HG03460 (cell line): ENCODE measurements at regions not wholly inside any gene's neighbourhood (a gene's known extent, or its start where the extent isn't known, plus 50 kb on each side); places are given as distances from the start of the nearest gene placed in this dataset.

Source experiments
- ATAC-seq: cut with Tn5 transposase; IDR thresholded peaks from one replicate; pipeline ENCODE4 v1.9.1; 2021; ENCODE audit not compliant: unreplicated experiment

DNA sequence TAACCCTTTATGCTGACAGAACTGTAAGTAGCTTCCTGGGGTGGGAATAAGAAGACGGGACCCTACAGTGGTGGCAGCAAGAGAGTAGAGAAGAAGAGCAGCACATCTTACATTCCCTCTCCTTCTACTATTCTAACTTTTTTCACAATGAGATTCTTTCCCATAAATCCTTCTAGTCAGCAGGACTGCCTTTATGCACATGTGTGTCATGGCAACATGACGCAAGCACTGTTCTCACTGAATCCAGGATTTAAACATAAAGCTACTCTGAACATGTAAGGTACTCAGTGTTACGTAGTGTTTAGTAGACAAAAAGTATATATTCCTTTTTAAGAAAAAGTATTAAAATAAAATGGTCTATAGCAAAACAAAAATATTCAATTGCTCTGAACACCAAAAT lies 309.7 kb upstream of the LYPLAL1 start:
- no peak for ATAC-seq

DNA sequence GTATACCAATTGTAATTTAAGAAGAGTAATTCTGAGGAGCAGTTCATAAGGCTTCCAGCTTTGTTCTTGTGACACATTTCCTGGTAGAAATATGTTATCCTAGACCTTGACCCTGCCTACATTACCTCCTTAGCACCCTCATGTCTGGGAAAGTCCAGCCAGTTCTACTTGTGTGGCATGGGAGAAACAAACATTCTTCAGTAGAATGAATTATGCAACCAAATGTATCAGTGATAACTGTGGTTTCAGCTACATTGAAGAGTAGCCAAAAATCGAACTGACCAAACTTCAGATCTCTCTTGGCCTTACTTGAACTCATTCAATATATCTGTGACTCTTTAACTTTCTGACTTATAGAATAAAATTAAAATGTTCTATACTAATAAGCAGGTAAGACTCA lies 308.1 kb upstream of the LYPLAL1 start:
- no peak for ATAC-seq

DNA sequence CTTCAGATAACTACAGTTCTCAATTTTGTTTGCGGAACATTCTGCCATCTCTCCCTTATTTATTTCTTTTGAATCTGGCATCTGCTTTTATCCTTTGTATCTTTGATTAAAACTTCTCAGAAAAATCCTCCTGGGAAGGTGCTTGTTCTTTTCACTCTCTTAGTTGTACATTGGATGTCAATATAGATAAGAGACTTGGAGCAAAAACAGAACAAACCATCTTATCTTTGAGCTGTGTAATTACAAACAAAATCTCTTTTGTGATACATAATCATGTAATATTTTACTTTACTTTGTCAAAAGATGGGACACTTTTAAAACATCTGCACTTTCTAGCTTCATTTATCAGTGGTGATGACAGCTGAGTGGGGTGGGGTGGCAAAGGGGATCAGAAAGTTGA lies 307.2 kb upstream of the LYPLAL1 start:
- ATAC-seq = no peak

DNA sequence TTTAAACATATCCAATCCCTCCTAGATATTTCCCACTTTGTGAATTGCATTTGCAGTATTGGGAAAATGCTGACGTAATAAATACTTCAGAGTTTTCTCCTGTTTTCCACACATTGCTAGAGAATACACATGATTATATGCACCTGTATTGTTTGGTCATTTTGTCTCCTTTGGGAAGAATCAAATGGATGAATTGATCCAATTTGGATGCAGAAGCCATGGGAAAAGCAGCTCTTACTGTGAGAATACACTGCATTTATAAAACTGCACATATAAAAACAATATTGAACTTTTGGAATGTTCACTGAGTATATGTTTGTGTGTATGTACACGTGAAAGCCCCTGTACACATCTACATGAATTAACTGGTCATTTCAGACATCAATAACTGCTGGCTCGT lies 306.6 kb upstream of the LYPLAL1 start:
- no peak for ATAC-seq

DNA sequence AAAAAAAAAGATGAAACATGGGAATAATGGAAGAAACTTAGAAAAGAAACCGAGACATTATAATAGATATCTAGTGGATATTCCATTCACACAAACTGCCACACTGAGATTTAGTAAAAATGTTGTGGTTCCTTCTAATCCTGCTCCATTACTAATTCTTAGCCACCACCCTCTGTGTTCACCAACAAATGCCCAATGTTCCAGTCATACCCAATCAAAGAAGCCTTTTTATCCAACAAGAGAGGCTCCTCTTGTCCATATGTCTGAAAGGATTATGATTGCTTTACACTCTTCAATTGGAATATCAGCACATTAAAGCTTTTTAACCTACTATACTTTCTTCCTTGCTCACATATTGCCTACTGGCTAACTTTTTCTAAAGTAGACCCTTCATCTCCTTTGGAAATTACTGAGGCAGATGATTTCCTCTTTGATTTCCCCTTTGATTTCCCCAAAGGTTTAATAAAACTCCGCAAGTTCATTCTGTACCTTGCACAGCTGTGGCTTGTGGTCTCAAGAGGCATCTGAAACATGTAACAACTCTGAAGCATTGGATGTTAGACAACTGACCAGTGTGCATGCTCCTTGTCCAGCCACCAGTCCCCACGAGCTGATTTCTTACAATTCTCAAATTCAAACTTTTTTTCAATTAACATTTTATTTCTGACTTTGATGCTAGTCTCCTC lies 305.6 kb upstream of the LYPLAL1 start:
- no peak for ATAC-seq

DNA sequence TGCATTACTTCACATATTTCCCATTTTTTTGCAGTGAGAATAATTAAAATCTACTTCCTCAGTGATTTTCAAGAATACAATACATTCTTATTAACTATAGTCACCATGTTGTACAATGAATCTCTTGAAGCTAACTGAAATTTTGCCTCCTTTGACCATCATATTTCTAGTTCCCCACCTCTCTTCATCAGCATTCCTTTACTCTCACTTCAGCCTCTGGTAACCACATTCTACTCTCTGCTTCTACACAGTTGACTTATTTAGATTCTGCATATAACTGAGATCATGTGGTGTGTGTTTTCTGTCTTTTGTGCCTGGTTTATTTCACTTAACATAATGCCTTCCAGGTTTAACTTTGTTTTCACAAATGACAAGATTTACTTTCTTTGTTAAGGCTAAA lies 304.4 kb upstream of the LYPLAL1 start:
- no peak for ATAC-seq

DNA sequence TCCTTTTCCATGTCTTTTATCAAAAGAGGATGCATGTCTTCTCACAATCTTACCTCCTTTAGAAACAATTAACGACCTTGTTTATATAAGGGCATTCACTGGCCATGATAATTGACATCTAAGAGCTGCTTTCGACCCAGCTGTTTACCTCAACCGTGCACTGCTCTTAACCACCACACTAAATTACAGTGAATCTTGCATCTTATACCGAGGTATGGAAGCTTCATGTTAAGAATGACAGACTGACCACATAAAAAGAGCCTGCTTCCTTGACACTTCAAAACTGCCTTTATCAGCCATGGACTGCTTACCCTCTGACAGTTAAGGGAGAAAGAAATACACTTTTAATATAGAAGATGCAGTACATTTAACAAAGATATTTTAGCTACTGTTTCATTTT lies 301.7 kb upstream of the LYPLAL1 start:
- ATAC-seq = no peak

DNA sequence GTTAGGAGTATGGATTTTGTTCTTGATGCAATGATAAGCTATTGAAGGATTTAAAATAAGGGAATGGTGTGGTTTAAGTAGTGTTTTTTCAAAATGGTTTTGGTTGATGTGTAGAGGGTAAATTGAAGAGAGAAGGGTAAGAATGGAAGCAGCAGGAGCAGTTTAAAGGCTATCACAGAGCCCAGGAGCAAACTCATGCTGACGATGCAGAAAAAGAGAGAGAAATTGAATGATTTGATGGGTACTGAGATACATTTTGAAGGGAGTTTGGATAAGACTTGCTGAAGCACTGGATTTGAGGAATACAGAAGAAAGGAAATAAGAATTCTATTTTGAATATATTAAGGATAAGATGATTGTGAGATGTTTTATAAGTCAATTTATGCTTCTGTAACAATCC lies 300.8 kb upstream of the LYPLAL1 start:
- no peak for ATAC-seq

DNA sequence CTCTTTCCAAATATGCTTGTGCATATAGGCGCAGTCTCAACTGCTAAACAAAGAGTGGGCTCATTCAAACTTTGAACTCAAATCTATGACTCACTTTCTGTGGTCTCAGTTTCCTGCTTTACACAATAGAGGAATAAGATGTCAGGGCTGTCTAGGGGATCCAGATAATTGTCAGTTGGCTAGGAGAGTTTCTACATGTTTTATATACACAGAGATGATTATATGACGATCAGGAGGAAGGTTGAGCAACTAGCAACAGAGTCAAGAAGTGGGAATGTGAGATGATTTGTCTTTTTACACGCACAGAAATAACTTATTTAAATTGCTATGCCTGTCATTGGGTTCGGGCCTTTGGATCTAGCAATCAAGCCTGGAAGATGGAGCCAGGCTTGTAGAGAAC lies 299.4 kb upstream of the LYPLAL1 start:
- ATAC-seq = no peak

DNA sequence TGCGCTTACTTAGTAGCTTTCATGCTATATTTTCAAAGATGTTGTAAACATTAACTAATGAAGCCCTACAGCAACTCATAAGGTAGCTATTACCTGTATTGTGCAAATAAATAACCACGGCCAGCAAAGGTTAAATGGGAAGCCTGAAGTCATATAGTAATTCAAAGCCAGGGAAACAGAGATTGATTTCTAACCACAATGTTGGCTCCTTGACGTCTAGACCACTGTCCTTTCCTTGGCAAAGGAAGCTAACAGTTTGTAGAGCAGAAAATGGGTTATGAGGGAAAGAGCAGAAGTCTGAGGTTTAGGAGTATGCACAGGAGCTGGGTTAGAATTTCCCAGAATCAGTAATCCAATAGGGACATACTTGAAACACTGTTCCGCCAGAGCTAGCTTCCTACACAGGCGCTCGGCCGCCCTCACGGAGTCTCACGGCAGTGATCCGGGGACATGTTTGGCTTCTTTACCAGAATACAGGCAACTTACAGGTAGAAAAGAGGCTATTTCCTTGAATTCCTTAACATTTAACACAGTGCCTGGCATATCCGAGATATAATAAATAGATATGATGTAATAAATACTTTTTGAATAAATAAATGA lies 298.8 kb upstream of the LYPLAL1 start:
- ATAC-seq = no peak

DNA sequence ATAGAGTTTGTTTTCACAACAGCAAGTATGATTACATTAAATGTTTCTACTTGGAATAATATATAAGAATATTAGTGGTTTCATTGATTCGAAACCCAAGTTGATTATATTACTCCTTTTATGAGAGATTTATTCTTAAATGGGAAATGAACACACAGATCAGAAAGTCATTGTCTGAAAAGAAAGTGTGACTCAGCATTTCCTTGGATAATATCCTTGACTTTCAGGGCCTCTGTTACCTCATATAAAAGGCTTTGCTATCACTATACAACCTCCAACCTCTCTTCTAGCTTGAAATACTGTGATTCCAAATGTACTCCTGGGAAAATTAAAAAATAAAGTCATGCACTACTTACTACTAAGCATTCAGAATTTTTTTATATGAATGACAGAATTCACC lies 295.3 kb upstream of the LYPLAL1 start:
- no peak for ATAC-seq

DNA sequence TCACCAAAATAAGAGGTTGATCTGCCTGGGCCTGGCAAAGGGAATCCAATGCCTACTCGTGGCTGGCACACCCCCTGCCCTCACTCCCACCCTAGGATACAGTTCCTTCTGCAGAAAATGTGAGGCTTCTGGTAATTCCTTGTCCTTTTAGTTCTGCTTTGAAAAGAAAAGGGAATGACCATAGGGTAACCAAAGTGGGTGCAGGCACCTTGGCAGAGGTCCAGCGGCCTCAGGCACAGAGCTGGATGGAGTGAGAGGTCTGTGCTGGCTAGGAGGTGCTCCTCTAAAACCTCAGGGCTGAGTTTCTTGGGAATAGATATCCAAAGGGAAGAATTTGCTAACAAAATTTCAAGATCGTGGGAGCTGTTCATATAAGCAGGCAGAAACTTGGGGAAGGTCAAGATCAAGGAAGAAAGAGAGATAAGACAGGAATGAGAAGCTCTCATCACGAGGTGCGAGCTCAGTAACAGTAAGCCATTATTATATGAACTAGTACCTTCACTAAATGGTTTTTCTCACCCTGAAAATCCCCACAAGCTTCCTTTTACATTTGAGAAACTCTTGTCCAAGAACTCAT lies 293.1 kb upstream of the LYPLAL1 start:
- ATAC-seq = no peak

DNA sequence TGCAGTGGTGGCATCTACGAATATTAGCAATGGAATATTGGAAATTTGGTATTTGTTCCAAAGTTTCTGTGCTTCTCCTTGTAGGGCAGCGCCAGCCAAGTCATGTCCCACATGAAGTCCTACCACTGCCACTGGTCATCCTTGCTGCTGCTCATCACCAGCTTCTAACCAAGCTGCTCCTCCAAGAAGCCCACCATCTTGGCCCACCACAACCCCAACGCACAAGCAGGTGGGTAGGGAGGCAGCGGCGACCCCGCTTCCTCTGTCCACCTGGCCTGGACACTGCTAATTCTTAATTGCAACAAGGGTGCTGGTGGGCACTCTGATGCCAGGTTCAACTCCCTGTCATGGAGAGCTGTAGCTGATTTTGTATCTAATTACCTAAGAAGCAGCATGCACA lies 291.2 kb upstream of the LYPLAL1 start:
- ATAC-seq = no peak

DNA sequence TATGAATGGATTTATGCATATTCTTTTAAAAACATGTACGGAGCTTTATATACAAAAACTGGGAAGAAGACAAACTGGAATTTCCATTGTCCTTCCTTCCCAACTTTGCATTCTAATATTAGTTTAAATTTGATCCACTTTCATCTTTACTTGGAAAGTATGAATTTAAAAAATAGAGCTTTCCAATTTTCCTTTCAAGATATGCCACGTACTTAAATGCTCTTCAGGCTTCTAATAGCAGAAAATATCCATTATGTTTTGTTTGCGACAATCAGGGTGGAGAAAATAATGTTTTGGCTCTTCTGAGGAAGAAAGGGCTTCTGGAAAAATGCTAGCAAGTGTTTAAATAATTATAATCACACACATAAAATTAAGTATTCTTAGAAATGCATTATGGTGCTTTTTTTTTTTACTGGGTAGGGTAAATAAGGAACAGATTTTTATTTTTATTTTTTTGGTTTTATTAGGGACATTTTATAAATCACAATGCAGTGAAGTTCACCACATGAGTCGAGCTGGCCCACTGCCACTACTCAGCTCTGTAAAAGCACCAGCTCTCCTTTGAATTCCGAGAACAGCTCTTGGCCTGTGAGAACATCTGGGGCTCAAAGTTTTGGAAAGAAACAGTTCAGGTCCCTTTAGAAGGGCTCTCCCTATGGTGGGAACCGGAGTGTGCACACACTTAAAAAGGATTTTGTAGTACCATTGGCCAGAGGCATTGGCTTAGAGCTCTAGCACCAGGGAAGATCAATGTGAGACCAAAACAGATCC lies 287.4 kb upstream of the LYPLAL1 start:
- no peak for ATAC-seq

DNA sequence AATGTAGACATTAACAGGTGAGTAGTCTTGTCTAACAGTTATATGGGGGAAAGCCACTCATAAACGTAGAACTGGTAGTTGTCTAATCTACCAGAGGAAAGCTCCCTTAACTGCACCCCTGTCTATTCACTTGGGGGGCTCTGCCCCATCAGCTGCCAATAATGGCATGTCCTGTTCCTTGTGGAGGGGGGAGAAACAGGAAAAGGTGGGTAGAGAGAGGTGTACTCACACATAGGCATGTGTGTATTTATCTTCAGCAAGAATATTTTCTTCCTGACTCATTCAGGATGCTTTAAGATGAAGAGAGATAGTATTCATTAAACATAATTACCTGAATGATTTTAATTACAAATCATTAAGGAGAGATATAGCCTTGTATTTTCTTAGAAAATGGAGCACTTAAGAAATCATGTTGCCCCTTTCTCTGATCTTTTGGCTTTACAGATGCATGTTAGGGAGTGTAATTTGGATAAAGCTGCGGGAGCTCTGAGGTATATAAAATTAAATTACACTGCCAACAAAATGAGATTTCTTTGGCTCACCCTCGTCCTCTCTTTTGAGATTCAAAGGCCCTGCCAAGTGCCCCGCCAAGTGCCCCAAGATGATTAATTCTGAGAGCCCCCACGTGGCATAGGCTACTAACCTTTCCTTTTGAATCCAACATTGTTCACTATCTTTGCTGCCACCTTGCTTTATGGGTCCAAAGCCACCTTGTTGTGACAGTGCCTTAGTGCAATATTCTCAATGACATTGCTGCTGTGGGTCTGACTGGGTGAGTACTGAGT lies 286.3 kb upstream of the LYPLAL1 start:
- ATAC-seq = no peak

DNA sequence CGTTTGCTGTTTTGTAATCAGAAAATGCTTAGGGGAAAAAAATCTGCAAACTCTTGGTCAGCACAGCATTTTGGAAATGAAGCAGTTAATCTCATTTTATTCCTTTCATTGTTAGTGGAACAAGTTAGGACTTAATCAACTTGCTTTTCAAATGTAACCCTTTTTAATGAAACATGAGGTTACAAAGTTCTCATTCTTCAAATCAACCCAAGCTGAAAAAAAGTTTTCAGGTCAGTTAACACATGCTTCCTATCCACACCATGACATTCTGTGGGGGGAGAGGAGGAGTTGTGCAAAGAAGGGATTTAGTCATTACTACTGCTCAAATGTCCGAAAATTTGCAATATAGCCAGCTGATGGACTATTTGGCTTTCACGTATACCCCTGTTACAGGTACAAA lies 283.2 kb upstream of the LYPLAL1 start:
- ATAC-seq = no peak

DNA sequence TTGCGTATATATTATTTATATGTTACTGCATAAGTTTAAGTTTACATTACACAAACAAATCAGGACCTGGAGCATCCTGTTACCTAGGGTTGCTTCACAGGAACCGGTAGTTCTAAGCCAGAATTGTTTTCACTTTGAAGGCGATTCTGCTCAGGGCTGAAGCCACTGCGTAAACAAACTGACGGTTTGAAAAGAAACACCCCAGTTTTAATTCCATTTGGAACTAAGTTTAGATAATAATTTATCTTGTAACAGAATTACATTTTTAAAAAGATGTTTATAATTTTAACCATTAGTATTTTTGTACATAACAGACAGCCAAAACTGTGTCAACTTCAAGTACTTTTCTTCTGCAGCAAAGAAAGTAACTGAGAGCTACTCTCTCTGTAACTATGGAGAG lies 282.1 kb upstream of the LYPLAL1 start:
- no peak for ATAC-seq

DNA sequence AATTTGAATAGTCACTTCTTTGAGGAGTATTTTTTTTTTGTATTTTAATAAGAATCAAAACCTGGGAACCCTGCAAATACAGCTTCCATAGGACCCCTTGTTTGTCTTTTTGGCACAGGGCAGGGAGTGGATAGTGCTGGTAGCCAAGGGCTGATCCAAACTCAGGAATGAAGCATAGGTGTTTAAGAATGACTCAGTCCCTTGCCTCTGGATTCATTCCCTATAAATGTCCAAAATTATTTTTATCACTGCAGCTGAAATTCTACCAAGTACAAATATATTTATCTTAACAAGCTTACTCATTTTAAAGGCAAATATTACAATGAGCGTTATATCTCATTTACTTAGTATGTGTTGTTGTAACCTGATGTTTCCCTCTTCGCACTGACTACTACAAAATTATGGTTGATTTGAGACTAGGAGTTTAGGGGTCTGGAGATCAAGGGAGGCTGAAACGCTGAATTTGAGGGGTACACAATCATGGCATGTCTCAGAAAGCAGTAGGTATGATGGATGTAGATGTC lies 278.6 kb upstream of the LYPLAL1 start:
- no peak for ATAC-seq

DNA sequence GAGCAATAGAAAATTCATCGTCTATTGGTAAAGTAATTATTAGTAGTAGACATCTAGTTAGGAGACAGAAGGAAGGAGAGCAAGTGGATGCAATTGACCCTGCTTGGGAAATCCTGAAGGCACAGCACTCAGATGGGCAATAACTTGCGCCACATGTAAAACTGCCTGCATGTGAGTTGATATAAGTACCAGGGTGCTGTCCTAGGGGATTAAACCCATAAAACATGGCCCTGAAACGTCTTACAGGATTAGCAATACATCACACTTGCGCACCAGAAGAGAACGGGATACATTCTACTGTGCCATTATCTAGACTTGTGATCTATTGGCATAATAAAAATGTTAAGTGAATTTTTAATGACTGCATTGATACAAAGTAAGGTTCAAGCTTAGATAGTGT lies 277.5 kb upstream of the LYPLAL1 start:
- ATAC-seq = no peak

DNA sequence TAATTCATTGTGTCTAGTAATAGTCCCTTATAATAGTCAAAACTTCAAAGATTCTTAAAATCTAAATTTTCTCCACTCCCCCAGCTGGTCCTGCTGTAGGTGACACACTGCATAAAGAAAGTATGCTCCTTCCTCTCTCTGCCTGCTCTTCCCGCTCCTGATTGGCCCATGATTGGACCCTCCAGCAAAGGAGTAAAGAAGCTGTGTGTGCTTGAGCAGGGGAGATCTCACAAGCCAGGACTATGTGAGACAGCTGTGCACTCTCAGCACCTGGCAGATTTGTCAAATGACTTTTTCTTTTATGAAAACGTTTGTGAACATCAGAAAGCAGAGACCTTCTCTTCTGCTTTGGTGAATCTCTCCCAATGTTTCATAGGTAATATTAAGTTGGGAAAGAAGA lies 274.8 kb upstream of the LYPLAL1 start:
- ATAC-seq = no peak

DNA sequence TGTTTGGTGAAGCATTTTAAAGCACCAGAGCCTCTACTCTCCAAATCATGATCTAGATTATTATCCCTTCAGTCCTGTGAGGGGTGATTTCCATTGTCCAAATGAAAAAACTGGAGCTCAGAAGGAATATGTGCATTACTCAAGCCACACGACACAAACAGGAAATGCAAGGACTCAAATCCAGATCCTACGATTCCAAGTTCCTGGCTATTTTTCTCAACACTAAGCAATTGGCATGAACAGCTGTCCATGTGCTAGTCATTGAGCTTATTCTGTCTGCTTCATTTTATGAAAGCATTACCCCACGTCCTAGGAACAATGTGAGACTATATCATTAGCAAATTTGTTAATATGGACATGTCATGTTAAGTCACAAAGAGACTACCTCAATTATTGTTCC lies 273.1 kb upstream of the LYPLAL1 start:
- ATAC-seq = no peak
